ENCODE measurements at regions not wholly inside any gene's neighbourhood (a gene's known extent, or its start where the extent isn't known, plus 50 kb on each side); places are given as distances from the start of the nearest gene placed in this dataset.
A peak's percentile ranks its signal among the peaks of the same experiment; 100 is the strongest.
"Not testable (repeated sequence)": the region's sequence is repeated elsewhere in the genome, so short reads cannot be mapped to it uniquely, and the experiment has no call there.

DNA sequence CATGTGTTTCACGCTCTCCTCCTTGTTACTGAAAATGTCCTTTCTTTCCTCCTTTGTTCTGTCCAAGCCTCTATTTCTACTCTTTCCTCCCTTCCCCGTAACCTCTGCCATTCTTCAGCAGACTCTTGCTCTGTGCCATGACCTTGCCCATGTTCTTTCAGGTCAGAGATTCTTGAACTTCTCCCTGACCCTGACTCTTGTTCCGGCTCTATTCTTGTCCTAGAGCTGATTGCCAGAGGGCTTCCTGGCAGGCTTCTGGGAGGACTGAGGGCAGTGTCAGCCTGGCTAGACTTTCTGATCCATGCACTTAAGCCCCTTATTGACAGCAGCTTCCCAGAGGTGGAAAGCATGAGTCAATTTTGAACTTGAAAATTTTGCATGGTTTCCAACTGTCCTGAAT, 174.2 kb downstream of the TMEM161B start:
- ATAC-seq = no peak
- intact Hi-C loops (cut with DNase I) = no loop called here

DNA sequence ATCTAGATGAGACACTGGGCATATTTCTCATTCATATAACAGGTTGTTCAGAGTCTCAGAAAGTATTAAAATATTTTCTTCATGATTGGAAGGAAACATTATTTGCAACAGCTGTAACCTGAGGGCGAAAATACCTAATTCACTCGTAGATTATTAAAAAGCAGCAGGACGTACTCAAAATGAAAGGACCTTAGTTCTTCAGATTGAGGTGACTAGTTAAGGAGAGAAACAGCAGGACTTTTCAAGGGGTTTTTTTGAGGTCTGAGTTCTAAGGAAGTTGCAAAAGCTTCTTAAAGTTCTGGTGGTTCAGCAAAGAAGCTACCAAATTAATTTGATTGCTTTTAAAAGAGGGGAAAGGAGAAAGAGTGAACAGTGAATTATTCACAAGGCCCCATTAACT, 174.9 kb downstream of the TMEM161B start:
- DNase-seq (ENCODE audit: low spot score) (no peak), ATAC-seq (no peak)
- intact Hi-C loops (cut with DNase I) = no loop called here

More for the DNA sequence above, 174.2 kb downstream of the TMEM161B start:
- no peak for DNase-seq (ENCODE audit: low spot score)

DNA sequence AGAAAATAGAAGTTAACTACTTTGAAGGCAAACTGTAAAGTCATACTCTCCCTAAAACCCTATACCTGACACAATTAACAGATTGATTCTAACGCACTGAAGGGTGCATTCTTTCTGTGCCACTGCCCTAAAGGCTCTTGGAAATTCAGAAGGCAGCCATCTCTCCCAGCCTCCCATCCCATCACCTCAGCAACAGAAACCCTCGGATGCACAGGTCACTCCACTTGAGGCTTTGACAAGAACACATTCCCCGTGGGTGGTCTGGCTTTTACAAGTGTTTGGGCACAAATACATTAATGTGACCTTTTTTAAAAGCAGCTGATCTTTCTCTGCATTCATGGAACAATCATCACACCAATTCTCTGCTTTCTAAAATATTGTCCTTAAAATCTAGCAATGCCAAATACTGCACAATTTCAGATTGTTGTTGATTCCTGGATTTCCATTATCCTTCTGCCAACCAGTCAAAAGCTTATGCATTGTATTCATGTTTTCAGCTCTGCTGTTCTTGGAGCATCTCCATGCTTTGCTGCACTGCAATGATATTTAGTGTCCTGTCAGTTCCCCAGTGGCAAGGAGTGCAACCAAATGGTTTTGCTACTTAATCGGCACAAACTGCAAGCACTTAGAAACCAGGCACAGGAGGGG, 175.6 kb downstream of the TMEM161B start:
- ATAC-seq (peak; percentile 66), DNase-seq (ENCODE audit: low spot score) (no peak)
- intact Hi-C loops (cut with DNase I) = no loop called here

DNA sequence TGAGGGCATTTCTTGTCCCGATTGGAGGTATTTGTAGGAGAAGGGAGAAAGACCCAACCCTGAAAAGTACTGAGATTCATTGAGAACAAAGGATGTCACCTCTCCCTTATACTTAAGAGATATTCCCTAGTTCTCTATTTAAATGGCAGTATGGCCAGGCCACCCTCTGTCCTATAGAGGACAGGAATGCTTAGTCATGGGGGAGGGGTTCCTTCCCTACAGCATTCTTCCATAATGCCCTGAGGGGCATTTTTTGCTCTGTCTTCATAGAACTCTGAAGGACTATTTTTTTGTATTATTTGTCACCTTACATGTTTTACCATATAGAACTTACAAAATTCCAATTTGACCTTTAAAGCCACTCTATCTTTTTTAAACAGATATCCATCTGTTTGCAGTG, 176.3 kb downstream of the TMEM161B start:
- no peak for ATAC-seq
- no peak for DNase-seq (ENCODE audit: low spot score)
- intact Hi-C loops (cut with DNase I) = no loop called here

DNA sequence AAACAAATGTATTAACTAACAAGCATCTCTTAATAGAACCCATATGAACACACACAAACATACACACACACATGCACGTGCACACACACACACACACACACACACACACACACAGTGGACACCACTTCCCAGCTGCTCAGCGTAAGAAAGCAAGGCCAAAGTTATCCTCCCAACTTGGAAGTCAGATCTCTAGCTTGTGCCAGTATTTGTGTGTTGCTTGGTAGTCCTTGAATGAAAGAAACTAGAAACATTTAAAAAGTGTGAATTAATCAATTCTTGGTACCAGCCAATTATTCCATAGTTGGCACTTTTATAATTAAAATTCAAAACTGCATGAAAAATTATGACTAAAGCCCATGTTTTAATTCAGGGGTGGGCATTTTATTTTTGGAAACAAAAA, 178.1 kb downstream of the TMEM161B start:
- no peak for DNase-seq (ENCODE audit: low spot score)
- intact Hi-C loops (cut with DNase I) = no loop called here
- no peak for ATAC-seq

DNA sequence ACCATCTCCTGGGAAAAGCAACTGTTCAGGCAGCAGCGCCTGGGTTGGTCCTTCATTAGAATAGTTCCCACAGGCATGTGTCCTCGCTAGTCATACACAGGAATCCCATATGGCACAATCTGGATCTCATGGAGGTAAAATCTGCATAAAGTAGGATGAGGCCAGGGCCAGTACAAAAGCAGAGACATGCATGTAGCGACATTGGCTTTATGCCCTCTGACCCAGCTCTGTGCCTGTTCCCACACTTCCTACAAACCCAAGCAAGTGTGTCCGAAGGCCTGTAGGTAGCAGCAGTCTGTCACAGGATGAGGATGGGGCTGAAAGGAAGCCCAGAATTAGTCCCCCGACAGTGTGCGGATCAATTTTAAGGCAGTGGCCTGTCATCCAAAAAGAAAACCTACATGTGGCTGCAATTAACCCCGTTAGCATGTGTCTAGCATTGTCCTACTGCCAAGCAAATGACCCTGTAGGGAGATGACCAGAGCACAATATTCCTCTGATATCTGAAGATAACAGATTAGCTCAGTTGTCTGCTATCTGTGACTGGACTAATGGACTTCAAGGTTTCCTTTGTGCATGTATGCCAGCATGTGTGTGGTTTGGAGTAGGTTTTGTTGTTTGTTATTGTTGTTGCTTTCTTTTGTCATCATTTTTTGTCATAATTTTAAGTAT, 178.8 kb downstream of the TMEM161B start:
- ATAC-seq (peak; percentile 73), DNase-seq (ENCODE audit: low spot score) (no peak)
- intact Hi-C loops (cut with DNase I) = no loop called here

DNA sequence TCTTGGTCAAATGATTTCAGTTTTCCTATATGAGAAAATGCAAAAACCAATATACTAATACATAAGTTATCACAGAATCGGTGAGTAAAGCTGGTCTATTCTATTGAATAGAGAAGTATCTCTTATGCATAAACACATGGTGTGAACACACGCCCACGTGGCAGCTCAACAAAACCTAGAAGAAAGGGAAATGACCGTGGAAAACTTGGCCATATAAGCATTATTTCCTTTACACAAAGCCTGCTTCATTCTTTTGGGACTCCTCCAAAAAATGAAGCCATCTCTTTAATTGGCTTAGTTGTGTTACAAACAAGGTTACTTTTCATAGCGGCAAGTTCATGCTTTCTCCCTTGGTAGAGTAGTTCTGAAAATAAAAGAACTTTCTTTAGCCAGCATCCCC, 183.2 kb downstream of the TMEM161B start:
- intact Hi-C loops (cut with DNase I) = no loop called here
- DNase-seq (ENCODE audit: low spot score) (no peak), ATAC-seq (no peak)

DNA sequence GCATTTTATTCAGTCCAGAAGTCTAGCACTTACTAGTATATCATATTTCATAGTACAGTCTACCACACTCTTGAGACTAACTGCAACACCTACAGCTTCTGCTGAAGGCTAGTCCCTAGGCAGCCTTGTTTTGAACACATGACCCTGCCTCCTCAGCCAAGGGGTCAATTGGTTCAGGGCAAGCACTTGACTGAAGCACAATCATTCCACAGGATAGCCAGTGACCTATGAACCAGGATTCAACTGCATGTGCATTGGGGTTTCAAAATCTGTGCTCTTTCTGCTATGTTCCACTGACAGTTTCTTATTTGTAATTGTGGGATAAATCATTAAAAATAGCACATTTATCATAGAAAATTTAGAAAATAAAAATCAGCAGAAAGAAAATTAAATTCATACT, 186.8 kb downstream of the TMEM161B start:
- intact Hi-C loops (cut with DNase I) = no loop called here
- ATAC-seq (no peak), DNase-seq (ENCODE audit: low spot score) (no peak)

DNA sequence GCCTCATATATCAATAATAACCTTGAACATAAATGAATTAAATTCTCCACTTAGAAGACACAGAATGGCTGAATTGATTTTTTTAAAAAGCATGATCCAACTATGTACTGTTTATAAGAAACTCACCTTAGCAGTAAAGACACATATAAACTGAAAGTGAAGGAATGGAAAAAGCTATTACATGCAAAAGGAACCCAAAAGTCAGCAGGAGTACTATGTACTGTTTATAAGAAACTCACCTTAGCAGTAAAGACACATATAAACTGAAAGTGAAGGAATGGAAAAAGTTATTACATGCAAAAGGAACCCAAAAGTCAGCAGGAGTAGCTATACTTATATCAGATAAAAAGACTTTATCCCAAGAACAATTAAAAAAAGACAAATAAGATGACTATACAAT, 204.8 kb downstream of the TMEM161B start:
- DNase-seq (ENCODE audit: low spot score) (no peak), ATAC-seq (no peak)
- intact Hi-C loops (cut with DNase I) = no loop called here

DNA sequence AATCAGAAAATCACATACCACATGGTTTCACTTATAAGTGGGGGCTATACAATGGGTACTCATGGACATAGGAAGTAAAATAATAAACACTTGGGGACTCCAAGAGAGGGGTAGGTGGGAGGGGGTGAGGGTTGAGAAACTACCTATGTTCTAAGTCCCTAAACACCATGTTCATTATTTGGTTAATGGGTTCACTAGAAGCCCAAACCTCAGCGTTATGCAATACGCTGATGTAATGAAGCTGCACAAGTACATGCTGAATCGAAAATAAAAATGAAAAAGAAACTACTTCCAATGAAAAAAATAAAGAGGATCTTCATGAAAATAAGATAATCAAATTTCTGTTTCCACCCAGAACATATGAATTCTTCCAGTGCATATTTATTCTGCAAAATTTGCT, 208.5 kb downstream of the TMEM161B start:
- no peak for DNase-seq (ENCODE audit: low spot score)
- intact Hi-C loops (cut with DNase I) = no loop called here
- no peak for ATAC-seq

DNA sequence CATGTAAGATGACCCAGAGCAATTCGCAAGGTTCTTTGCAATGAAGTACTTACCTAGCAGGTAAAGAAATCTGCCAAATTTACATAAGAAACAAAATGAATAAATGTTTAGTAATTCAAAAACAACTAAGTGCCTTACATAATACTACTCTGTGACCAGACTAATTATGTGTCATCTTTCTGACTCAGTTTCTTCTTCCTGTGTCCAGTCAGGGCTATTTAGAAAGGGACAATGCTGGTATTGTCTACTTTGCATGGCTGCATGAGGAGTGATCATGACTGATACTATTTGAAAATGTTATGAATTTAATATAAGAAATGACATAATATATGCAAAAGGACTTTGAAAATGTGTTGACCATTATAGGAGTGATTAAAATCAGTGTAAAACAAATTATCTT, 210.0 kb downstream of the TMEM161B start:
- intact Hi-C loops (cut with DNase I) = no loop called here
- ATAC-seq (no peak), DNase-seq (ENCODE audit: low spot score) (no peak)

DNA sequence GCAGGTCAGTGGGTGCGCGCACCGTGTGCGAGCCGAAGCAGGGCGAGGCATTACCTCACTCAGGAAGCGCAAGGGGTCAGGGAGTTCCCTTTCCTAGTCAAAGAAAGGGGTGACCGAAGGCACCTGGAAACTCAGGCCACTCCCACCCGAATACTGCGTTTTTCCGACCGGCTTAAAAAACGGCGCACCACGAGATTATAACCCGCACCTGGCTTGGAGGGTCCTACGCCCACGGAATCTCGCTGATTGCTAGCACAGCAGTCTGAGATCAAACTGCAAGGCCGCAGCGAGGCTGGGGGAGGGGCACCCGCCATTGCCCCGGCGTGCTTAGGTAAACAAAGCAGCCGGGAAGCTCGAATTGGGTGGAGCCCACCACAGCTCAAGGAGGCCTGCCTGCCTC, 216.2 kb downstream of the TMEM161B start:
- ATAC-seq; DNase-seq (ENCODE audit: low spot score); intact Hi-C loops (cut with DNase I): not testable (repeated sequence)

DNA sequence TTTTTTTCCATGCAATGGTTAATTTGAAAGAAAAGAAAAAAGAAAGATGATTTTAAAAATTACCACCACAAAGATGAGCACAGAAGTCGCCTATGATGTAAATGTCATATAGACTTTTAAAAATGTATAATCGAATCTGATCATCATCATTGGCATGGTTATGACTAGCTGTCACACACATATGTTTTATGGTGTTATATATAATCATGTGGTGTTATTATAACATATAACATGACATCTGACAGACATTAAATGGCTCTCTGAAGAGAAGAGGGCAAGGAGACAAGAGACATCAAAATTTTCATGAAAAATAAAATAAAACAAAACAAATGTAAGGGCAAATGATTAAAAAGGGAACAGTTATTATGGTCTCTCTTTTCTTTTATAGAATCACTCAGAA, 217.5 kb downstream of the TMEM161B start:
- ATAC-seq (no peak), DNase-seq (ENCODE audit: low spot score) (no peak)
- intact Hi-C loops (cut with DNase I) = no loop called here

DNA sequence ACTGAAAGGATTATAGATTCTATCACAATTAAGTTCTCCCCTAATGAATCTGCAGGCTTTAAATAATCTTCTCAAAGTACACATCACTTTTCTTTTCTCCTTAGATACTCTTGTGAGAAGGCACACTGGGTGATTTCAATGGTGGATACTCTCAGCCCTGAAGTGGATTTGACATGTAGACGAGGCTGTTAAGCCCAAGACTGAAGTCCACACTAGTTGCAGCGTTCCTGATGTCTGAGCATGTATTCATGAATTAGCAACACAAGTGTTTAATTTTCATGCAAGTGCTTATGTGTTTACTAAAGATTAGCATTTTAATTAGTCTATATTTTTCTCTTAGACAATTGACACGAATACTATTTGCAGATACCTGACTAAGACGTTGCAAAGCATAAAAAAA, 218.9 kb downstream of the TMEM161B start:
- intact Hi-C loops (cut with DNase I) = loop anchor here (10.0 kb wide), 1 partner anchor 1645 kb away; no protein-coding TSS in a partner anchor
- no peak for ATAC-seq

DNA sequence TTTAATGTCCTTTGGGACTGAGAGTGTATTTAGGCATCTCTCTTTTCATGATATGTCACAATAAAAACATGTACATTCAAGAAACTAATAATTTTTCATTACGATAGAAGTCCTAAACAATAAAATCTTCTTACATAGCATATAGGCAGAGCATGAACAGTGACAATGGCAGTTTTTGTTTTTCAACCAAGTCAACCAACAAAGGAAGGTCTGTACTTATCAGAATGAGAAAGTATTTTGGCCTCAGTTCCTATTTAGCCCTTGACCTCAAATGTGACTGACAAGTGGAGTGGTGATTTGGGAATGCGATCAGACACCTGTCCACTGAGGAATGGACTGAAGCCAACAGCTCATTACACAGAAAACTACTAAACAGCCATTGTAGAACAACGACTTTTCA, 219.5 kb downstream of the TMEM161B start:
- intact Hi-C loops (cut with DNase I) = loop anchor here (10.0 kb wide), 1 partner anchor 1646 kb away; no protein-coding TSS in a partner anchor
- ATAC-seq = no peak
- DNase-seq (ENCODE audit: low spot score) = no peak

More for the DNA sequence above, 218.9 kb downstream of the TMEM161B start:
- DNase-seq (ENCODE audit: low spot score) = no peak

DNA sequence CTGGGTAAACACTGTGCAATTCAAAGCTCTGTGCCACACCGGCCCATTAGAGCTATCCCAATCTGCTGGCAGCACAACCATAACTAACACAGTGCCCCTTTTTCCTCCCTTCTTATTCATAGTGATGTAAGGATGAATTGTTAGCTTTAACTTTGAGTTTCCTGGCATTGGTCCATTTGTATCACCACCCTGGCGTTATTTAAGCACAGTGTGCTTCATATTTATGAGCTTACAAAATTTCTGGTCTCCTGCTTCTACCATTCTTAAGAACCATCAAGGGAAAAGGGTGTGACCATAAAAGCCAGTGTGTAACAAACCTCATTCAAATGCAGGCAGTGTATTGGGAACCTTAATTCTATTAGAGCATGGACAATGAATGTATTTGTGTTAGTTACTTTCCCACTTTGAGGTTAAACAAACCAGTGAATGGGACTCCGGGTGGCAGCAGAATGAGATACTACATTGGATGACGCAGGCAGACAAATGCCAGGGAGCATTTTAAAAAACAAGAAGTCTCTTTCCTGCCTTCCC, 222.6 kb downstream of the TMEM161B start:
- intact Hi-C loops (cut with DNase I) = loop anchor here (10.0 kb wide), 1 partner anchor 1649 kb away; no protein-coding TSS in a partner anchor
- ATAC-seq (no peak), DNase-seq (ENCODE audit: low spot score) (no peak)

DNA sequence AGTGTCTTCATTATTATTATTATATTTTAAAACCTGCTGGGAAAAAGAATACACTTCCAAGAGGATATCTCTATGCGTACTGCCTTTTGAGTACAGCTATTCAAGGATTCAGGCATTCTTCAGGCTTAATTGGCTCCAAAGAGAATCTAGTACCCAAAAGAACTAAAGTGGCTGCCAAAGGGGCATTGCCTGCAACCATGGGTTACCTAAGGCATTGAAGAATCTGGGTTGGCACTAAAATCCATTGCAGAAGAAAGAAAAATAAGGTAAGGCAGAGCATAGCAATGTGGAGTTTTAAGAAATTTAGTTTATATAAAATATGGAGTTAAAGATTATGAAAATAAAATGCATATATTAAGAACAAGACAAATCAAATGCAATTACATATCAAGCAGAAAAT, 223.5 kb downstream of the TMEM161B start:
- intact Hi-C loops (cut with DNase I) = loop anchor here (10.0 kb wide), 1 partner anchor 1650 kb away; no protein-coding TSS in a partner anchor
- ATAC-seq (no peak), DNase-seq (ENCODE audit: low spot score) (no peak)

DNA sequence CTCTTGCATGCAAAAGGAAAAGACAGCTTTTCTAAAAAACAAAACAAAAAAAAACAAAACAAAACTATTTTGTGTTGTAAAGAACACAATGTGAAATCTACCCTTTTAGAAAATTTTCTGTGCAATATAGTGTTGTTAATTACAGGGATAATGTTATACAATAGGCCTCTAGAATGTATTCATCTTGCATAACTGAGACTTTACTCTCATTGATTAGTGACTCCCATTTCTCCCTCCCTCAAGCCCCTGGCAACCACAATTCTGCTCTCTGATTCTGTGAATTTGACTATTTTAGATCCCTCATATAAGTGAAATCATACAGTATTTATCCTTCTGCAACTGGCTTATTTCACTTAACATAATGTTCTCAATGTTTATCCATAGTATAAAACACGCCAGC, 234.1 kb downstream of the TMEM161B start:
- no peak for DNase-seq (ENCODE audit: low spot score)
- no peak for ATAC-seq
- intact Hi-C loops (cut with DNase I) = no loop called here

DNA sequence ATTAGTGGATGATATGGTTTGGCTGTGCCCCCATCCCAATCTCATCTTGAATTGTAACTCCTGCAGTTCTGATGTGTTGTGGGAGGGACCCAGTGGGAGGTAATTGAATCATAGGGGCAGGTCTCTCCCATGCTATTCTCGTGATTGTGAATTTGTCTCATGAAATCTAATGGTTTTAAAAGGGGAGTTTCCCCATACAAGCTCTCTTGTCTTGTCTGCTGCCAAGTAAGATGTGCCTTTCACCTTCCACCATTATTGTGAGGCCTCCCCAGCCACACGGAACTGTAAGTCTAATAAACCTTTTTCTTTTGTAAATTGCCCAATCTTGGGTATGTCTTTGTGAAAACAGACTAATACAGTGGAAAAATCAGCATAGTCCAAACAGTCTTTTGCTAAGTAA, 235.5 kb downstream of the TMEM161B start:
- intact Hi-C loops (cut with DNase I) = no loop called here
- DNase-seq (ENCODE audit: low spot score) (no peak), ATAC-seq (no peak)

DNA sequence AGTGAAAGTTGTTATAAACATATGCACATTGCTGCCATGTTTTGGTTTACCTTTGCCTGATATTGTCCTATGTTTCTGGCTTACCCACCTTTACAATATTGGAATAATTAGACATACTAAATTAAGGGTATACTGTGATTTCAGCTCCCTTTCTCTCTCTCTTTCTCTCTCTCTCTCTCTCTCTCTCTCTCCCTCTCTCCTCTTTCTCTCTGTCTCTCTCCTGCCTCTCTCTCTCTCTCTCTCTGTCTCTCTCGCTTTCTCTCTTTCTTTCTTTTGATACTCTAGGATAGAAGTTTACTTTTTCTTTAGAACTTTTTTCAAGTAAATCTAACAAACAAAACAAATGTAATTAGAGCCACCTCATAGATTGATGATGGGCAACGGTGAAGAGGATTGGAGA, 239.6 kb downstream of the TMEM161B start:
- intact Hi-C loops (cut with DNase I) = no loop called here
- ATAC-seq (no peak), DNase-seq (ENCODE audit: low spot score) (no peak)

DNA sequence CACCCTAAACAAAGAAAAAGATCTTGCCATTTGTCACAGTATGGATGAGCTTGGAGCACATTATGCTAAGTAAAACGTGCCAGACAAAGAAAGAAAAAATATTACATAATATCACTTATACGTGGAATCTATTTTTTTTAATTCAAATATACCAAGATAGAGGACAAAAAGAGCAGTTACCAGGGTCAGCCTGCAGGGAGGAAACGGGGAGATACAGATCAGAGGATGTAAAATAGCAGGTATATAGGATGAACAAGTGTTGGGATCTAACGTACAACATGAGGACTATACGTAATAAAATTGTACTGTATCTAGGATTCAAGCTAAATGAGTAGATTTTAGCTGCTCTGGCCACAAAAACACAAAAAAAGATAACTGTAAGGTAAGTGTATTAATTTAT, 247.5 kb downstream of the TMEM161B start:
- DNase-seq (ENCODE audit: low spot score) (no peak), ATAC-seq (no peak)
- intact Hi-C loops (cut with DNase I) = no loop called here

Measured in sciatic nerve (tissue), 2 donors.